H9 (cell line): ENCODE measurements at regions not wholly inside any gene's neighbourhood (a gene's known extent, or its start where the extent isn't known, plus 50 kb on each side); places are given as distances from the start of the nearest gene placed in this dataset.

Experiments used
- DNase-seq: peaks from one replicate; pipeline ENCODE4 v3.0.0-alpha.2; 2017
- H2AFZ ChIP-seq: one replicate; pipeline ENCODE4 v1.6.1; 2013; ENCODE audit warnings: mild to moderate bottlenecking, low read length, control low read depth, moderate library complexity
- H2AK5ac ChIP-seq: 2 replicates; pipeline ENCODE4 v1.6.1; 2013; ENCODE audit warnings: low read length, control low read depth, mixed read lengths; ENCODE audit not compliant: insufficient read length
- H2BK120ac ChIP-seq: one replicate; pipeline ENCODE4 v1.6.1; 2013; ENCODE audit warnings: low read depth, mild to moderate bottlenecking, low read length, control low read depth, inconsistent platforms; ENCODE audit not compliant: poor library complexity, severe bottlenecking
- H2BK12ac ChIP-seq: 2 replicates; pipeline ENCODE4 v1.6.1; 2013; ENCODE audit warnings: low read length, control low read depth, mixed read lengths, low read depth; ENCODE audit not compliant: insufficient read length
- H2BK15ac ChIP-seq: 2 replicates; pipeline ENCODE4 v1.6.1; 2013; ENCODE audit warnings: low read depth, low read length, control low read depth
- H2BK20ac ChIP-seq: one replicate; pipeline ENCODE4 v1.6.1; 2013; ENCODE audit warnings: low read depth, mild to moderate bottlenecking, low read length, control low read depth, inconsistent platforms; ENCODE audit not compliant: poor library complexity, severe bottlenecking
- H2BK5ac ChIP-seq: 2 replicates; pipeline ENCODE4 v1.6.1; 2013; ENCODE audit warnings: low read length, control low read depth, mixed read lengths; ENCODE audit not compliant: insufficient read length
- H3K14ac ChIP-seq: 2 replicates; pipeline ENCODE4 v1.6.1; 2013; ENCODE audit warnings: low read length, control low read depth; ENCODE audit not compliant: insufficient read depth
- H3K18ac ChIP-seq: 2 replicates; pipeline ENCODE4 v1.6.1; 2013; ENCODE audit warnings: low read depth, mild to moderate bottlenecking, mixed read lengths, low read length, control low read depth; ENCODE audit not compliant: insufficient read length
- H3K23ac ChIP-seq: 2 replicates; pipeline ENCODE4 v1.6.1; 2013; ENCODE audit warnings: low read length, control low read depth, mixed read lengths, low read depth; ENCODE audit not compliant: insufficient read length
- H3K23me2 ChIP-seq: 2 replicates; pipeline ENCODE4 v1.6.1; 2013; ENCODE audit warnings: low read depth, mild to moderate bottlenecking, mixed read lengths, low read length, control low read depth; ENCODE audit not compliant: insufficient read length, poor library complexity, severe bottlenecking
- H3K27ac ChIP-seq: 2 replicates; pipeline ENCODE4 v1.5.1; 2013; ENCODE audit warnings: low read length, control low read depth, mixed read lengths, low read depth; ENCODE audit not compliant: insufficient read length
- H3K27me3 ChIP-seq: 2 replicates; pipeline ENCODE4 v1.6.1; 2013; ENCODE audit warnings: low read length, control low read depth, inconsistent platforms; ENCODE audit not compliant: insufficient read depth
- H3K4ac ChIP-seq: 2 replicates; pipeline ENCODE4 v1.6.1; 2013; ENCODE audit warnings: low read depth, mild to moderate bottlenecking, control low read depth, inconsistent platforms, low read length, moderate library complexity
- H3K4me1 ChIP-seq: 2 replicates; pipeline ENCODE4 v1.6.1; 2013; ENCODE audit warnings: low read length, control low read depth, inconsistent platforms; ENCODE audit not compliant: insufficient read depth
- H3K4me2 ChIP-seq: 2 replicates; pipeline ENCODE4 v1.6.1; 2013; ENCODE audit warnings: low read length, control low read depth, mixed read lengths; ENCODE audit not compliant: insufficient read length, insufficient read depth
- H3K56ac ChIP-seq: 2 replicates; pipeline ENCODE4 v1.6.1; 2013; ENCODE audit warnings: low read depth, mild to moderate bottlenecking, mixed read lengths, low read length, control low read depth; ENCODE audit not compliant: insufficient read length
- H3K79me1 ChIP-seq: 2 replicates; pipeline ENCODE4 v1.6.1; 2013; ENCODE audit warnings: low read depth, mild to moderate bottlenecking, moderate library complexity, low read length, control low read depth, inconsistent platforms; ENCODE audit not compliant: insufficient read depth, poor library complexity, severe bottlenecking
- H3K79me2 ChIP-seq: 2 replicates; pipeline ENCODE4 v1.6.1; 2013; ENCODE audit warnings: low read length, control low read depth, inconsistent platforms; ENCODE audit not compliant: insufficient read depth
- H3K9ac ChIP-seq: 2 replicates; pipeline ENCODE4 v1.6.1; 2013; ENCODE audit warnings: low read length, control low read depth, mixed read lengths; ENCODE audit not compliant: insufficient read length; ENCODE audit errors: extremely low read depth
- H3K9me3 ChIP-seq: one replicate; pipeline ENCODE4 v1.6.1; 2013; ENCODE audit warnings: low read depth, low read length, inconsistent platforms; ENCODE audit not compliant: control insufficient read depth
- H3T11ph ChIP-seq: one replicate; pipeline ENCODE4 v1.6.1; 2013; ENCODE audit warnings: mild to moderate bottlenecking, low read length, control low read depth, inconsistent platforms
- H4K20me1 ChIP-seq: one replicate; pipeline ENCODE4 v1.6.1; 2013; ENCODE audit not compliant: control insufficient read depth, insufficient read length, insufficient read depth
- H4K5ac ChIP-seq: 2 replicates; pipeline ENCODE4 v1.6.1; 2013; ENCODE audit warnings: low read depth, mild to moderate bottlenecking, mixed read lengths, low read length, control low read depth; ENCODE audit not compliant: insufficient read length
- H4K8ac ChIP-seq: replicated peaks from 2 replicates; pipeline ENCODE4 v1.6.1; 2013; ENCODE audit warnings: low read length, control low read depth, mixed read lengths, low read depth; ENCODE audit not compliant: insufficient read length
- H4K91ac ChIP-seq: 2 replicates; pipeline ENCODE4 v1.6.1; 2013; ENCODE audit warnings: low read depth, mild to moderate bottlenecking, moderate library complexity, mixed read lengths, low read length, control low read depth; ENCODE audit not compliant: insufficient read length
- H3K27ac Mint-ChIP-seq, 3 experiments: 2 replicates in 2 of 3; 3 replicates in 1 of 3; pipeline ENCODE4 v1.8.0; 2020 to 2021; ENCODE audit warnings: mixed read lengths in 3 of 3, mild to moderate bottlenecking in 1 of 3, moderate library complexity in 1 of 3
- H3K27me3 Mint-ChIP-seq: 2 replicates; pipeline ENCODE4 v1.8.0; 2021; ENCODE audit warnings: low read depth, mild to moderate bottlenecking, moderate library complexity, mixed read lengths
- H3K36me3 Mint-ChIP-seq, 3 experiments: 2 replicates in 2 of 3; 3 replicates in 1 of 3; pipeline ENCODE4 v1.8.0; 2020 to 2021; ENCODE audit warnings: low read depth in 3 of 3, mixed read lengths in 3 of 3; ENCODE audit not compliant: insufficient read depth in 1 of 3
- H3K4me1 Mint-ChIP-seq, 2 experiments: 2 replicates each; pipeline ENCODE4 v1.8.0; 2020; ENCODE audit warnings: mixed read lengths in 2 of 2
- H3K4me3 Mint-ChIP-seq, 2 experiments: 2 replicates in 1 of 2; 3 replicates in 1 of 2; pipeline ENCODE4 v1.8.0; 2020 to 2021; ENCODE audit warnings: mild to moderate bottlenecking in 2 of 2, mixed read lengths in 2 of 2, moderate library complexity in 1 of 2
- H3K9me3 Mint-ChIP-seq, 2 experiments: 2 replicates in 1 of 2; 3 replicates in 1 of 2; pipeline ENCODE4 v1.8.0; 2020; ENCODE audit warnings: mild to moderate bottlenecking in 2 of 2, mixed read lengths in 2 of 2, moderate library complexity in 1 of 2
- CTCF ChIP-seq: fragments of 200-600 bp; sonication (generic); conservative IDR thresholded peaks from 3 replicates; pipeline ENCODE4 v1.8.0; 2021; ENCODE audit warnings: antibody characterized with exemption, mild to moderate bottlenecking
- WGBS: extraction: QIAGEN DNeasy Blood & Tissue Kit; methylation state at CpG from one replicate; pipeline ENCODE4 v1.1.7; 2013; ENCODE audit warnings: missing lambda C conversion rate, low lambda C conversion rate, mixed read lengths; ENCODE audit not compliant: insufficient read length; ENCODE audit errors: extremely low coverage; 5-methylcytosine and 5-hydroxymethylcytosine counted together

- H2BK5ac ChIP-seq = no peak overlapping the region
- no peak overlapping the region for H3K23ac ChIP-seq
- Mint-ChIP-seq H3K36me3 (no peaks in the 10 kb centered on the region; a peak in 1 of 7 replicates), H3K4me3 (peak overlapping the region in 1 of 2 experiments; percentile 50; a peak in 1 of 5 replicates), H3K4me1 (peaks cover 32 to 38% of the 10 kb centered on the region in 2 experiments), H3K9me3 (no peaks in the 10 kb centered on the region; a peak in 1 of 5 replicates), H3K27me3 (peaks cover 32% of the 10 kb centered on the region), H3K27ac (no peak overlapping the region; a peak in 1 of 7 replicates)
- no peak overlapping the region for H2BK15ac ChIP-seq
- no peaks in the 10 kb centered on the region for H4K20me1 ChIP-seq
- no peak overlapping the region for H2BK12ac ChIP-seq
- H3K56ac ChIP-seq = no peak overlapping the region
- no peak overlapping the region for H2AFZ ChIP-seq
- DNase-seq = peak; percentile 40
- H2AK5ac ChIP-seq = no peak overlapping the region
- no peaks in the 10 kb centered on the region for H3K23me2 ChIP-seq
- H3K79me1 ChIP-seq = no peaks in the 10 kb centered on the region
- no CpG with 5 or more reads among the region's 2 CpGs for WGBS
- H3K4me2 ChIP-seq = peak overlapping the region; percentile 19
- H3K18ac ChIP-seq = no peak overlapping the region
- no peaks in the 10 kb centered on the region for H3K79me2 ChIP-seq
- no peak overlapping the region for H3K14ac ChIP-seq
- H3K9ac ChIP-seq = no peak overlapping the region
- no peak overlapping the region for H3K4ac ChIP-seq
- no peaks in the 10 kb centered on the region for H3K9me3 ChIP-seq
- H4K8ac ChIP-seq = no peak overlapping the region
- peaks cover 13% of the 10 kb centered on the region; the same call in 1 of the 2 replicates for H3K4me1 ChIP-seq
- H2BK120ac ChIP-seq = no peak overlapping the region
- no peak overlapping the region for H3K27ac ChIP-seq
- no peak overlapping the region for H4K91ac ChIP-seq
- H3K27me3 ChIP-seq = no peaks in the 10 kb centered on the region; the same call in 1 of the 2 replicates
- H3T11ph ChIP-seq = no peak overlapping the region
- no peak overlapping the region for H2BK20ac ChIP-seq
- no peak for TF ChIP-seq CTCF
- H4K5ac ChIP-seq = no peak overlapping the region
Observed at GRCh38 chr4:10982305-10982704, 297.7 kb upstream of the CLNK start.
